ENCODE measurements at regions not wholly inside any gene's neighbourhood (a gene's known extent, or its start where the extent isn't known, plus 50 kb on each side); places are given as distances from the start of the nearest gene placed in this dataset.
"Not testable (repeated sequence)": the region's sequence is repeated elsewhere in the genome, so short reads cannot be mapped to it uniquely, and the experiment has no call there.

DNA sequence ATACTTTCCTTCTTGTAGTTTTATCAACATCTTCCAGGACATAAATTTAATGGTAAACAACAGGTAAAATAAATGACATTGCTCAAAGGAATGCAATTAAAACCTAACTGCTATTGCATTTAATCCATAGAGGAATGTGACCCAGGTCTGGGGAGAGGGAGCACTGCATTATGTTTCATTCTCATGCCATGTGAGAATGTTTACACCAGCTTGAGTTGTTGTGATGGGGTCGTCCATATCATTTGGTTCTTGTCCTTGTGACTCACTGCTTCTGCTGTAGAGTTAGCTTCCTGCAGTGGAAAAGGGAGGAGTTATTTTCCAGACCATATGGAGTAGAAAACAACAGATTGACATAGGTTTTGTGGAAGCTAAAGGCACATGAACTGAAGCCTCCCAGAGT, 129.3 kb upstream of the PMCH start:
- CTCF ChIA-PET: no interaction called here
- TF ChIP-seq, protein P1, sequence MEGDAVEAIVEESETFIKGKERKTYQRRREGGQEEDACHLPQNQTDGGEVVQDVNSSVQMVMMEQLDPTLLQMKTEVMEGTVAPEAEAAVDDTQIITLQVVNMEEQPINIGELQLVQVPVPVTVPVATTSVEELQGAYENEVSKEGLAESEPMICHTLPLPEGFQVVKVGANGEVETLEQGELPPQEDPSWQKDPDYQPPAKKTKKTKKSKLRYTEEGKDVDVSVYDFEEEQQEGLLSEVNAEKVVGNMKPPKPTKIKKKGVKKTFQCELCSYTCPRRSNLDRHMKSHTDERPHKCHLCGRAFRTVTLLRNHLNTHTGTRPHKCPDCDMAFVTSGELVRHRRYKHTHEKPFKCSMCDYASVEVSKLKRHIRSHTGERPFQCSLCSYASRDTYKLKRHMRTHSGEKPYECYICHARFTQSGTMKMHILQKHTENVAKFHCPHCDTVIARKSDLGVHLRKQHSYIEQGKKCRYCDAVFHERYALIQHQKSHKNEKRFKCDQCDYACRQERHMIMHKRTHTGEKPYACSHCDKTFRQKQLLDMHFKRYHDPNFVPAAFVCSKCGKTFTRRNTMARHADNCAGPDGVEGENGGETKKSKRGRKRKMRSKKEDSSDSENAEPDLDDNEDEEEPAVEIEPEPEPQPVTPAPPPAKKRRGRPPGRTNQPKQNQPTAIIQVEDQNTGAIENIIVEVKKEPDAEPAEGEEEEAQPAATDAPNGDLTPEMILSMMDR (IDR thresholded peaks at IDR 0.05): no peak
- POLR2A ChIA-PET: no interaction called here
- H3K9me3 ChIP-seq (ENCODE audit: control insufficient read depth in 1 of 2, insufficient read depth in 1 of 2, low read length in 2 of 2): no peaks in the 10 kb centered on the region
- H3K4me1 ChIP-seq (ENCODE audit: insufficient read depth, low read length): no peaks in the 10 kb centered on the region
- H3K4me3 ChIP-seq (ENCODE audit: low read length): no peak overlapping the region
- no peak overlapping the region for H3K4me3 Mint-ChIP-seq
- no peaks in the 10 kb centered on the region for H3K36me3 Mint-ChIP-seq (ENCODE audit: low read depth)
- no peaks in the 10 kb centered on the region for H3K27me3 ChIP-seq (ENCODE audit: control insufficient read depth in 1 of 2, insufficient read depth in 2 of 2, low read length in 2 of 2)
- no peak overlapping the region for H3K27ac ChIP-seq (ENCODE audit: low read depth in 1 of 2, low read length in 2 of 2)
- H3K27ac Mint-ChIP-seq: no peak overlapping the region
- no peaks in the 10 kb centered on the region for H3K27me3 Mint-ChIP-seq
- H3K9me3 Mint-ChIP-seq: peaks cover 5% of the 10 kb centered on the region
- intact Hi-C loops (cut with DNase I, micrococcal nuclease): no loop called here
- DNase-seq: no peak
- no peaks in the 10 kb centered on the region for H3K36me3 ChIP-seq (ENCODE audit: insufficient read depth, low read length)
- H3K4me1 Mint-ChIP-seq (ENCODE audit: low read depth): no peaks in the 10 kb centered on the region
- no peak for ATAC-seq (ENCODE audit: poor library complexity)

DNA sequence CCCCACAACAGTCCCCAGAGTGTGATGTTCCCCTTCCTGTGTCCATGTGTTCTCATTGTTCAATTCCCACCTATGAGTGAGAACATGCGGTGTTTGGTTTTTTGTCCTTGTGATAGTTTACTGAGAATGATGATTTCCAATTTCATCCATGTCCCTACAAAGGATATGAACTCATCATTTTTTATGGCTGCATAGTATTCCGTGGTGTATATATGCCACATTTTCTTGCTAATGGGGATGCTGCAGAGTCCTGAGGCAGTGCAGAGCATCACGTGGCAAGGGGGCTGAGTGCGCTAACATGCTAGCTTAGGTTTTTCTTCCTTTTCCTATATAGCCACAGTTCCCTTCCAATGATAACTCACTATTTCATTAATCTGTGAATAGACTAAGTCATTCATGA, 127.5 kb upstream of the PMCH start:
- H3K4me1 Mint-ChIP-seq (ENCODE audit: low read depth); H3K9me3 Mint-ChIP-seq; H3K36me3 Mint-ChIP-seq (ENCODE audit: low read depth); H3K9me3 ChIP-seq (ENCODE audit: control insufficient read depth in 1 of 2, insufficient read depth in 1 of 2, low read length in 2 of 2); DNase-seq; POLR2A ChIA-PET; H3K4me1 ChIP-seq (ENCODE audit: insufficient read depth, low read length); intact Hi-C loops (cut with DNase I, micrococcal nuclease); H3K4me3 ChIP-seq (ENCODE audit: low read length); H3K27me3 ChIP-seq (ENCODE audit: control insufficient read depth in 1 of 2, insufficient read depth in 2 of 2, low read length in 2 of 2); H3K27ac ChIP-seq (ENCODE audit: low read depth in 1 of 2, low read length in 2 of 2); H3K36me3 ChIP-seq (ENCODE audit: insufficient read depth, low read length); H3K27me3 Mint-ChIP-seq; H3K27ac Mint-ChIP-seq; H3K4me3 Mint-ChIP-seq; ATAC-seq (ENCODE audit: poor library complexity): not testable (repeated sequence)
- CTCF ChIA-PET: interaction anchor here (0.8 kb wide), 1 partner anchor 10 kb away, joined by 3 read pairs; no protein-coding TSS in a partner anchor

DNA sequence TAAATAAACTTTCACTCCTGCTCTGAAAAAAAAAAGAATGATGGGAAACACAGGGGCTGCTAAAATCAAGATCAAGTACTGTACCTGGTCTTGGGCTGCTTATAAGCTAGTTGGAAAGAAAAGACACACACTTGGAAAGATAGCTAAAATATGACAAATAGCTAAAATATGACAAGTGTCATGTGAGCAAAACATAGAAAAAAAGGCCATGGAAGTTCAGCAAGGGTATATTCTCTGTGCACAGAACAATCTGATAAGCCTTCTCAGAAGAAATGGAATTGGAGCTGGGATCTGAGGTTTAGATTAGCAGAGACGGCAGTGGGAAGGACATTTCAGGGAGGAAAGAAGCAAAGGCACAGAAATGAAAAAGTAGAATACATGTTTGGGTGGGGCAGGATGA, 126.2 kb upstream of the PMCH start:
- intact Hi-C loops (cut with DNase I, micrococcal nuclease): no loop called here
- TF ChIP-seq, protein P1 (IDR thresholded peaks at IDR 0.05): no peak
- Mint-ChIP-seq H3K27ac (no peak overlapping the region), H3K9me3 (peaks cover 5% of the 10 kb centered on the region), H3K27me3 (no peaks in the 10 kb centered on the region), H3K36me3 (ENCODE audit: low read depth) (no peaks in the 10 kb centered on the region), H3K4me1 (ENCODE audit: low read depth) (no peaks in the 10 kb centered on the region), H3K4me3 (no peak overlapping the region)
- no peak for DNase-seq
- ATAC-seq (ENCODE audit: poor library complexity): no peak
- Histone ChIP-seq H3K36me3 (ENCODE audit: insufficient read depth, low read length) (no peaks in the 10 kb centered on the region), H3K27me3 (ENCODE audit: control insufficient read depth in 1 of 2, insufficient read depth in 2 of 2, low read length in 2 of 2) (no peaks in the 10 kb centered on the region), H3K4me1 (ENCODE audit: insufficient read depth, low read length) (no peaks in the 10 kb centered on the region), H3K27ac (ENCODE audit: low read depth in 1 of 2, low read length in 2 of 2) (no peak overlapping the region), H3K9me3 (ENCODE audit: control insufficient read depth in 1 of 2, insufficient read depth in 1 of 2, low read length in 2 of 2) (no peaks in the 10 kb centered on the region), H3K4me3 (ENCODE audit: low read length) (no peak overlapping the region)
- ChIA-PET CTCF (no interaction called here), POLR2A (no interaction called here)

DNA sequence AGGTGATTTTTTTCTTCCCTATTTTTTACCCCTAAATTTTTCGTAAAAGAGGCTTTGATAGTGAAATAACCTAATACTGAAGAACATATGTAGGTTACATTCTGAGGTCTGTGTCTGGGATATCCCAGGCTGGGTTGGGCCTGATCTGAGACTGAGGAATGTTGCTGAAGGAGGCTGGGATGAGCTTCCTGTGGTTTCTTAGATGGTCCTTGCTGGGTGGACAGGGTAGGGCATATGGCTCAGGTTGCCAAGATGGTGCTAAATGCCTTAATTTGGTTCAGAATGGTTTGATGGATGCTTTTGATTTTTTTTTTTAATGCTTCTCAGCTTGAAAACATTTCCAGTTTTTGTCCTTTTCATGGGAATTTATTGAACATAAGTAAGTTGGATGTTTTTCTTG, 124.6 kb upstream of the PMCH start:
- POLR2A ChIA-PET: no interaction called here
- TF ChIP-seq, protein P1 (IDR thresholded peaks at IDR 0.05): no peak
- Histone ChIP-seq H3K27ac (ENCODE audit: low read depth in 1 of 2, low read length in 2 of 2) (no peak overlapping the region), H3K9me3 (ENCODE audit: control insufficient read depth in 1 of 2, insufficient read depth in 1 of 2, low read length in 2 of 2) (no peaks in the 10 kb centered on the region), H3K4me1 (ENCODE audit: insufficient read depth, low read length) (no peaks in the 10 kb centered on the region), H3K36me3 (ENCODE audit: insufficient read depth, low read length) (no peaks in the 10 kb centered on the region), H3K4me3 (ENCODE audit: low read length) (no peak overlapping the region), H3K27me3 (ENCODE audit: control insufficient read depth in 1 of 2, insufficient read depth in 2 of 2, low read length in 2 of 2) (peaks cover 0 to 3% of the 10 kb centered on the region in 2 experiments)
- peaks cover 5% of the 10 kb centered on the region for H3K9me3 Mint-ChIP-seq
- H3K4me1 Mint-ChIP-seq (ENCODE audit: low read depth): no peaks in the 10 kb centered on the region
- H3K4me3 Mint-ChIP-seq: no peak overlapping the region
- H3K27ac Mint-ChIP-seq: no peak overlapping the region
- ATAC-seq (ENCODE audit: poor library complexity): no peak
- H3K27me3 Mint-ChIP-seq: no peaks in the 10 kb centered on the region
- no peaks in the 10 kb centered on the region for H3K36me3 Mint-ChIP-seq (ENCODE audit: low read depth)
- CTCF ChIA-PET: no interaction called here
- no peak for DNase-seq
- intact Hi-C loops (cut with DNase I, micrococcal nuclease): no loop called here
